ENCODE measurements at regions not wholly inside any gene's neighbourhood (a gene's known extent, or its start where the extent isn't known, plus 50 kb on each side); places are given as distances from the start of the nearest gene placed in this dataset.

DNA sequence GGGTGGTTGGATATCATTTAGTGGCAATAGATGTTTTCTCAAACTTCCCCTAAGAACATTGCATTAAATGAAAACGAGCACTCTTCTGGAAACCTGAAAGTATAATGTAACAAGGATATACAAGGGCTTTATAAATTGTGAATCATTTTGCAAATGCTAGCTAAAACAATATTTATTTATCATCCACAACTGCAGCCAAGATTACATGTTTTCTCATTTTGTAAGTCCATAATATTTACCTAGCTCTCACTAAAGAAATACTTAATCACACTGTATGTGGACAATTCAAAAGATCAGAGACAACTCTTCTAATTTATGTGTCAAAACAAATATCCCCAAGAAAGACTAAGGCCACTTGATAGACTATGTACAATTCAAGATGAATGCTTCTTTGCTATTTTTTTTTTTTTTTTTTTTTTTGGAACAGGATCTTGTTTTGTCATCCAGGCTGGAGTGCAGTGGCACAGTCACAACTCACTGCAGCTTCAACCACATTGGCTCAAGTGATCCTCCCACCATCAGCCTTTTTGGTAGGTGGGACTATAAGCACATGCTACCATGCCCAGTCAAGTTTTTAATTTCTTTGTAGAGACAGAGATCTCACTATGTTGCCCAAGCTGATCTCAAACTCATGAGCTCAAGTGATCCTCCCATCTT lies 427.7 kb upstream of the THBS1 start:
- Histone ChIP-seq H3K4me3 (no peak overlapping the region), H3K27me3 (no peaks in the 10 kb centered on the region), H3K27ac (no peak overlapping the region), H3K36me3 (no peaks in the 10 kb centered on the region), H3K4me1 (no peaks in the 10 kb centered on the region), H3K9me3 (no peaks in the 10 kb centered on the region)
- no peak for TF ChIP-seq POLR2AphosphoS5 (IDR thresholded peaks at IDR 0.05)
- no peak for TF ChIP-seq POLR2A (IDR thresholded peaks at IDR 0.05)
- TF ChIP-seq EP300 (IDR thresholded peaks at IDR 0.05) = no peak
- TF ChIP-seq, protein P1, sequence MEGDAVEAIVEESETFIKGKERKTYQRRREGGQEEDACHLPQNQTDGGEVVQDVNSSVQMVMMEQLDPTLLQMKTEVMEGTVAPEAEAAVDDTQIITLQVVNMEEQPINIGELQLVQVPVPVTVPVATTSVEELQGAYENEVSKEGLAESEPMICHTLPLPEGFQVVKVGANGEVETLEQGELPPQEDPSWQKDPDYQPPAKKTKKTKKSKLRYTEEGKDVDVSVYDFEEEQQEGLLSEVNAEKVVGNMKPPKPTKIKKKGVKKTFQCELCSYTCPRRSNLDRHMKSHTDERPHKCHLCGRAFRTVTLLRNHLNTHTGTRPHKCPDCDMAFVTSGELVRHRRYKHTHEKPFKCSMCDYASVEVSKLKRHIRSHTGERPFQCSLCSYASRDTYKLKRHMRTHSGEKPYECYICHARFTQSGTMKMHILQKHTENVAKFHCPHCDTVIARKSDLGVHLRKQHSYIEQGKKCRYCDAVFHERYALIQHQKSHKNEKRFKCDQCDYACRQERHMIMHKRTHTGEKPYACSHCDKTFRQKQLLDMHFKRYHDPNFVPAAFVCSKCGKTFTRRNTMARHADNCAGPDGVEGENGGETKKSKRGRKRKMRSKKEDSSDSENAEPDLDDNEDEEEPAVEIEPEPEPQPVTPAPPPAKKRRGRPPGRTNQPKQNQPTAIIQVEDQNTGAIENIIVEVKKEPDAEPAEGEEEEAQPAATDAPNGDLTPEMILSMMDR (IDR thresholded peaks at IDR 0.05) = no peak
- DNase-seq (no peak), ATAC-seq (ENCODE audit: low FRiP score in 2 of 2) (no peak)
- WGBS, 2 donors = 64 to 71% methylated on average over 1 of the region's 1 CpG

DNA sequence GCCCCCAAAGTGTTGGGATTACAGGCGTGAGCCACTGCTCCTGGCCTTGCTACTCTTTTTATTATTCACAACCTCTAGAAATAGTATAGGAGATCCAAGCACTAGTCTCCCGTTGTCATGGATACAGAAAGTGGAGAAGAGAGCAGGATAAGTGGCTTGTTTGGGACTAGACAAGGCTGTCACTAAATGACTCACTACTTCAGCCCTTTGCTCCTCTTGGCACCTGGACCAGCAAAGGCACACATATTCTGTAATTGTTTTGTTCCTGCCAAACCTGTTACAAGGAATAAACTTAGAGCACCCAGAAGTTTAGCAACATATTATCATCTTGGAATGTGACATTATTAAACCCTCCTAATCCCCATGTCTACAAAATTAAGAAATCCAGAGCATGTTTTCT lies 427.2 kb upstream of the THBS1 start:
- Histone ChIP-seq H3K4me1 (no peaks in the 10 kb centered on the region), H3K27me3 (no peaks in the 10 kb centered on the region), H3K27ac (no peak overlapping the region), H3K4me3 (no peak overlapping the region), H3K9me3 (no peaks in the 10 kb centered on the region), H3K36me3 (no peaks in the 10 kb centered on the region)
- 74 to 95% methylated on average over 2 of the region's 2 CpGs for WGBS, 2 donors
- no peak for TF ChIP-seq EP300 (IDR thresholded peaks at IDR 0.05)
- TF ChIP-seq, protein P1 (IDR thresholded peaks at IDR 0.05) = no peak
- TF ChIP-seq POLR2AphosphoS5 (IDR thresholded peaks at IDR 0.05) = no peak
- TF ChIP-seq POLR2A (IDR thresholded peaks at IDR 0.05) = no peak
- DNase-seq (no peak), ATAC-seq (ENCODE audit: low FRiP score in 2 of 2) (peak in 1 of 2 donors; percentile 28)

DNA sequence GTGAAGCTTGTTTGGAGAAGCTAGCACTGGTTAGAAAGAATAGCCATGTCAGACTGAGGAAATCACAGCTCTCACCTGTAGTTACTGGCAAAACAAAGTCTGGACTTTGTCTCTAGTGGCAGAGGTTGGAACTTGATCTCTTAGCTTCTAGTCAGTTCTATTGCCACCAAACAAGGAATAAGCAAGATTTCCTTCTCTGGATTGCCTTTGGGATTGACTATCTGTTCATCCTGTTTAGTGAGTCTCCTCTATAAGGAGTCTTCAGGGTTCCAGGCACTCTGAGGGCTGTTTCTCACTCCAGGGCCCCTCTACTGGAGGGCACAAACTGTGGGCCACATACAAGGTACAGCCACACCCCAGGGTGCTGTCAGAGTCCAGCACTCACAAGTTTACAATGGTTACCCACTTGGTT lies 426.6 kb upstream of the THBS1 start:
- ATAC-seq (ENCODE audit: low FRiP score in 2 of 2) (no peak), DNase-seq (no peak)
- H3K27ac ChIP-seq = peak overlapping the region in 1 of 4 donors; percentile 10

DNA sequence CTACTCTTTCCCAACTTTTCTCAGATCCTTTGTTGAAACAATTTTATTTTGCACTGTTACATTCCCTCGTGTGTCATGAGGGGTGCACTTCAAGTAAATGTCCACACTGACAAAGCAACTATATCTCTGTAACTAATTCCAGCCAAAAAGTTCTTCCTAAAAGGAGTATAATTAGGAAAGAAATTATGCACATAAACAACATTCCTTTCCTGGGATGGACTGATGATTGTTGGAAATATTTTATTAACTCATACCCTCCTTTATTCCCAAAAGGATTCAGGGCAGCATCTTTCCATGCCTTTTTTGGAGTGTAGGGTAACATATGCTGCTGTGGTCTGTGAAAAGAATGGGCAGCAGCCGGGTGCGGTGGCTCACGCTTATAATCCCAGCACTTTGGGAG lies 426.1 kb upstream of the THBS1 start:
- Histone ChIP-seq H3K4me1 (no peaks in the 10 kb centered on the region), H3K27me3 (no peaks in the 10 kb centered on the region), H3K9me3 (no peaks in the 10 kb centered on the region), H3K36me3 (no peaks in the 10 kb centered on the region), H3K27ac (peak overlapping the region in 1 of 4 donors; percentile 10), H3K4me3 (no peak overlapping the region)
- 78 to 86% methylated on average over 4 of the region's 4 CpGs for WGBS, 2 donors
- TF ChIP-seq POLR2AphosphoS5 (IDR thresholded peaks at IDR 0.05) (no peak), POLR2A (IDR thresholded peaks at IDR 0.05) (no peak)
- DNase-seq (no peak), ATAC-seq (ENCODE audit: low FRiP score in 2 of 2) (no peak)

More for the DNA sequence above, 426.6 kb upstream of the THBS1 start:
- Histone ChIP-seq H3K4me1 (no peaks in the 10 kb centered on the region), H3K4me3 (no peak overlapping the region), H3K27me3 (no peaks in the 10 kb centered on the region), H3K9me3 (no peaks in the 10 kb centered on the region), H3K36me3 (no peaks in the 10 kb centered on the region)
- TF ChIP-seq POLR2AphosphoS5 (IDR thresholded peaks at IDR 0.05) (no peak), EP300 (IDR thresholded peaks at IDR 0.05) (no peak)
- TF ChIP-seq, protein P1 (IDR thresholded peaks at IDR 0.05) = peak in 2 of 6 experiments; percentile 18 to 25

DNA sequence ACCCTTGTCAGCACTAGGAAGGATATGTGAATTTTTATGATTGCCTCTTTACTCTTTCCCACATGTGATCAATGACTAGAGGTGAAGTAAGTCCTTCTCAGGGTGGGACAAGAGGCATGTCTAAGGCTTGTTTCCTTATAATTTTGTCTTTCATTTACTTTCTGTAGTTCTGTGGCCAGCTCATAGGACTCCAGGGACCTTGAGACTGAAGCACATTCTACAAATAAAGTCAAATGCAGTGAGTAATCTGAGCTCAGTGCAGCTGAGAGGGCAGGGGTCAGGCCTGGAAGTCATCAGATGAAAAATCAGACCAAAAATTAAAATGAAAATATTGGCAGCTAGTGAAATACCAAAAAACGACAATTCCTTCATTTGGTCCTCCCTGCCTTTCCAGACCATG lies 424.7 kb upstream of the THBS1 start:
- TF ChIP-seq POLR2A (IDR thresholded peaks at IDR 0.05) = no peak
- TF ChIP-seq EP300 (IDR thresholded peaks at IDR 0.05) = no peak
- TF ChIP-seq, protein P1 (IDR thresholded peaks at IDR 0.05) = no peak
- TF ChIP-seq POLR2AphosphoS5 (IDR thresholded peaks at IDR 0.05) = no peak
- H3K4me1 ChIP-seq = no peaks in the 10 kb centered on the region
- no peaks in the 10 kb centered on the region for H3K36me3 ChIP-seq
- no peaks in the 10 kb centered on the region for H3K27me3 ChIP-seq
- DNase-seq = no peak
- H3K9me3 ChIP-seq = no peaks in the 10 kb centered on the region
- no peak overlapping the region for H3K4me3 ChIP-seq
- peak in 1 of 2 donors; percentile 91 for ATAC-seq (ENCODE audit: low FRiP score in 2 of 2)
- WGBS, 2 donors = 74 to 79% methylated on average over 1 of the region's 1 CpG
- no peak overlapping the region for H3K27ac ChIP-seq
